GM21367 (cell line): ENCODE measurements at regions not wholly inside any gene's neighbourhood (a gene's known extent, or its start where the extent isn't known, plus 50 kb on each side); places are given as distances from the start of the nearest gene placed in this dataset.

Experiments
- ATAC-seq: cut with Tn5 transposase; IDR thresholded peaks from one replicate; pipeline ENCODE4 v1.9.1; 2021; ENCODE audit not compliant: unreplicated experiment

GRCh38 chr12:127654383-127654985 lies 612.5 kb upstream of the TMEM132C start:
- no peak for ATAC-seq

DNA sequence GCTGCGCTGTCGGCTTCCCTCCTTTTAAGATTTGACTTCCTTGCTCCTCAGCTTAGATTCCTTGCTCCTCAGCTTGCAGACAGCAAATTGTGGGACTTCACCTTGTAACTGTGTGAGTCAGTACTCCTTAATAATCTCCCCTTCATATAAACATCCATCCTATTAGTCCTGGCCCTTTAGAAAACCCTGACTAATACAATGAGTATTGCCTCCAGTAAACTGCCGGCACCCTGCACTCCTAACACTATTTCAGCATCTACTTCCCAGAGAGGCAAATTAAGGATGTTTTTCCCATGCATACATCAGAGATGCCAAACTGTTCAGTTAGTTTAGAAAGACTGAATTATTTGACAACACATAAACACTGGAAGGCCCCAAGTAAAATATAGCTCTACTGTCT lies 611.3 kb upstream of the TMEM132C start:
- no peak for ATAC-seq

- ATAC-seq: no peak
Measured at GRCh38 chr12:127656266-127656665, 610.7 kb upstream of the TMEM132C start.

GRCh38 chr12:127657036-127657435 lies 609.9 kb upstream of the TMEM132C start:
- no peak for ATAC-seq

- ATAC-seq: no peak
Measured at GRCh38 chr12:127660961-127661360, 606.0 kb upstream of the TMEM132C start.

GRCh38 chr12:127663716-127664115 lies 603.3 kb upstream of the TMEM132C start:
- no peak for ATAC-seq

DNA sequence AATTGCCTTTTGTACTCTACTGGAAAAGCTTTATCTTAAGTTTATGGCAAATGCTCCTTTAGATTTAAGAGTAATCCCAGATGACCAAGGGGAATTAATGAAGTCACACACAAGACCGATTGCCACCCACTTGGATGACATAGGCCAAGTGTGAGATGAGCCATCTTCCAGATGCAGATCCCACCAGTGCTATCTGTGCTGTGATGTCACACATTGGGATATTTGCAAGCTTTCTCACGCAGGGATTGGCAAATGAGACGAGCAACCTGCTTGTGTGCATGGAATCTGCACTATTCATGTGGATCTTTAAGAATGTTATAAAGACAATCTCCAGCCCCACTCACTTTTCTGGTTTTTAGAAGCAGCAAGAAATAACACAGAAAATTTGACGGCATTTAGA lies 602.1 kb upstream of the TMEM132C start:
- ATAC-seq: no peak

DNA sequence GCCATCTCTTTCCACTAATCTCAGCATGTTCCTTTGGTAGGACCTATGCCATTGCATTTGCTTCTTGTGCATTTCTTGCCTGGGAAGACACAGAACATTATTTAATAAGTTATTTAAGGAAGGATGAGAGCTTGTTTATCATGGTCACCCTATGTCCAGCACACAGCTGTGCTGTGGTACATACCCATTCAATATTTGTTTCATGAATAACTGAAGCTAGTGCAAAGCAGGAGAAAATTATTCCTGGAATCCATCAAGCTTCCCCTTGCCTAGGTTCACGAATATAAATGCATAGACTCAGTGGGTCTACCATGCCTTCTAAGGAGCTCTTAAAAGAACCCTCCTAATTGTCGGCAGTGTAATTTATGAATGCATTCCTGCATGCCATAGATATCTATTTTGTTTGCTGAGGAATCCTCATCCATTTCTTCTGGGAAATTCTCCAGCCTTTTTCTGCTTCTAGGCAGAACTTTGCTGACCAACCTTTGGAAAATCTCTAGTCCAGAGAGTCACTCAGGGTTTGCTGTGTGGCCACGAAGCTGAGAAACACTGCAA lies 599.8 kb upstream of the TMEM132C start:
- ATAC-seq: no peak

- no peak for ATAC-seq
Measured at GRCh38 chr12:127670294-127670693, 596.7 kb upstream of the TMEM132C start.

- no peak for ATAC-seq
Measured at GRCh38 chr12:127670796-127671195, 596.2 kb upstream of the TMEM132C start.

GRCh38 chr12:127675936-127676335 lies 591.0 kb upstream of the TMEM132C start:
- no peak for ATAC-seq

DNA sequence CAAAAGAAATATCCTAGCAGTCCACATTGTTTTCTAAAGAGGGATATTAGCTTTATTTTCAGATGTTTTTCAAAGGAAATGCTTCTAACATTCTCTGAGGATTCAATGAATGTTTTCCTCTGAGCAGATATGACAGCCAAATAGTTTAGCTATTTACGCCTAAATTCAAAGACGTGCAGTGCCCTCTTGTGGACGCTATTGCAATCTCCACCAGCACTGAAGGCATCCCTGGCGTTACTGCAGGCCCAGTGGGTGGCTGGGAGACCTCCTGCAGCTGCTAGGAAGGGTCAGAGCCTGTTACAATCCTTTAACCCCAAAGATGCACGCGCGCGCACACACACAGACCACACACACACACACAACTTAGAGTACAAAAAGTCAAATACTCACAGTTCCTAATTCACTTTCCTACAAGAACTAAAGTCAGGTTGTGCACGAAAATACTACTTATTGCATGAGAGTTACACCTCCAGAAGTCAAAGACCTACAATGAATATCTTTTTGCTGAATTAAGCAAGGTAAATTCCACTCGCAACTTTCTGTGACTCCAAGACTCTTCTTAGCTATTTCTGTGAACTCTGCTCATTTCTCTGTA lies 589.3 kb upstream of the TMEM132C start:
- peak; percentile 73 for ATAC-seq

GRCh38 chr12:127678945-127679344 lies 588.0 kb upstream of the TMEM132C start:
- no peak for ATAC-seq

DNA sequence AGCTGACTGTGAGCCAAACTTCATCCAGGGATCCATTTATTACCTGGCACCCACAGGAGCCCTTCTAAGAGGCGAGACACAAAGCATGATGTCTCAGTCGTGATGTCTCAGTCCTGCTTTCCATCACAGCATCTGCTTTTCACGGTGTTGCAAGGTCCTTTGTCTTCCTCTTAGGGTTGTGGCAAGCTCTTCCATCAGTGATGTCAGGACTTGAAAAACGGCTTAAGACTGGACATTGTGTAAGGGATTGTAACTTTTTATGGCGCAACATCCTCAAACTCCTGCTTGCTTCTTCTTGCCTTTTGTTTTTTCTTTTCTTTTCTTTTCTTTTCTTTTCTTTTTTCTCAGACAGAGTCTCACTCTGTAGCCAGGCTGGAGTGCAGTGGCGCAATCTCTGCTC lies 586.5 kb upstream of the TMEM132C start:
- no peak for ATAC-seq

DNA sequence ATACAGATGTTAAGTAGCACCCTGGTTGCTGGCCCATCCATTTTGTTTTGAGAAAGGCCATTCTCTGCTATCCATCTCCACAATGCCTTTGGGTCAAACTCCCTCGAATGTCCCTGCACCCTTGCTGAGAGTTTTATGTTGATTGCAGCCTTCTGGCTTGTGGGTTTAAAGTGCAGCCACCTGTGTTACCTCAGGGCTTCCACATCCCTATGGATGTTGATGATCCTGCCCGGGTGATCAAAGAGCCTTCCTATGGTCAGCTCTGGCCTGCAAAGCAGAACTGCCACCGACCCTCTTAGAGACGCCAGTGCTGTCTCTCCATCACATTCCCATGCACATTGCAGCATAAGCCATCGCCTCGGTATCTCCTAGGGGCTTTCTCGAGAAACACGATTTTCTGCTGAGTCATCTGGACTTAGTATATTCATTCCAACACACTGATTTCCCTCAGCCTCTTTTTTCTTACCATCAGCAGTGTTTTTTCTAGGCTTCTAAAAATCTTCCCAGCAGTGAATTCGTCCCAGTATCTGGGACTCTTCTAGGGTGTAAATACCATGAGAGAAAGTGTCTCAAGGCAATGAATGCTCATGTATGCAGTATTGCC lies 585.7 kb upstream of the TMEM132C start:
- no peak for ATAC-seq

- ATAC-seq: no peak
Measured at GRCh38 chr12:127685491-127685890, 581.5 kb upstream of the TMEM132C start.

GRCh38 chr12:127685931-127686330 lies 581.0 kb upstream of the TMEM132C start:
- no peak for ATAC-seq

- ATAC-seq: no peak
Measured at GRCh38 chr12:127687181-127687580, 579.8 kb upstream of the TMEM132C start.

- no peak for ATAC-seq
Measured at GRCh38 chr12:127688906-127689428, 578.0 kb upstream of the TMEM132C start.

- no peak for ATAC-seq
Measured at GRCh38 chr12:127690161-127690560, 576.8 kb upstream of the TMEM132C start.

DNA sequence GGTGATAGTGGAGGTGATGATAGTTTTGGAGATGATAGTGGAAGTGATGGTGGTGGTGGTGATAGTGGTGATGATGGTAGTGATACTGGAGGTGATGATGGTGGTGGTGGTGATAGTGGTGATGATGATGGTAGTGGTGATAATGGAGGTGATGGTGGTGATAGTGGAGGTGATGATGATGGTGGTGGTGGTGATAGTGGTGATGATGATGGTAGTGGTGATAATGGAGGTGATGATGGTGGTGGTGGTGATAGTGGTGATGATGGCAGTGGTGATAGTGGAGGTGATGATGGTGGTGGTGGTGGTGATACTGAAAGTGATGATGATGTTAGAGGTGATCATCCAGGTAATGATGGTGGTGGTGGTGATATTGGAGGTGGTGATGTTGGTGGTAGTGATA lies 570.0 kb upstream of the TMEM132C start:
- no peak for ATAC-seq

DNA sequence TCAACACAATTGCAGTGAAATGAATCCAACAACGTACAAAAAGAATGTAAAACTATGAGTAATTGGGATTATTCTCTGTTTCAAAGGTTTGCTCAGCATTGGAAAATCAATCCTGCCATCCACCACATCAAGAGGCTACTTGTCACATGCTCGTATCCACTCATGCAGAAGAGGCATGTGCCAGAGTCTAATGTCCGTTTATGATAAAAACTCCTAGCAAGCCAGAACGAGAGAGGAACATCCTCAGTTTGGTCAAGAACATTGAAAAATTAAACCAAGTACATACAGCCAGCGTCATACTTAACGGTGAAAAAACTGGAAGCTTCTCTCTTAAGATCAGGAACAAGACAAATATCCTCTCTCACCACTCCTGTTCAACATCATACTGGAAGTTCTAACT lies 563.9 kb upstream of the TMEM132C start:
- no peak for ATAC-seq
